Astrocyte (in vitro differentiated cells and primary cell): ENCODE measurements at regions not wholly inside any gene's neighbourhood (a gene's known extent, or its start where the extent isn't known, plus 50 kb on each side); places are given as distances from the start of the nearest gene placed in this dataset.

Source experiments
- CTCF ChIP-seq: IDR thresholded peaks from 2 replicates; pipeline ENCODE4 v1.5.1; 2011; ENCODE audit warnings: low read depth, mild to moderate bottlenecking, inconsistent platforms, low read length, moderate library complexity; ENCODE audit not compliant: insufficient read depth
- EZH2 ChIP-seq: IDR thresholded peaks from 2 replicates; pipeline ENCODE4 v1.6.1; 2012; ENCODE audit warnings: mild to moderate bottlenecking, low read length, inconsistent platforms; ENCODE audit not compliant: insufficient read depth

GRCh38 chr3:107284612-107285011, 92.6 kb upstream of the CCDC54 start:
- TF ChIP-seq CTCF (no peak), EZH2 (no peak)
